Stimulated activated naive CD4-positive, alpha-beta T cell treated with Interleukin-2 at 50 U/mL for 16 hours (primary cell): ENCODE measurements at regions not wholly inside any gene's neighbourhood (a gene's known extent, or its start where the extent isn't known, plus 50 kb on each side); places are given as distances from the start of the nearest gene placed in this dataset.
A peak's percentile ranks its signal among the peaks of the same experiment; 100 is the strongest.
"Not testable (repeated sequence)": the region's sequence is repeated elsewhere in the genome, so short reads cannot be mapped to it uniquely, and the experiment has no call there.

ENCODE experiments used
- DNase-seq: peaks from one replicate; lab custom pipeline; 2025; lab: John Stamatoyannopoulos, UW

DNA sequence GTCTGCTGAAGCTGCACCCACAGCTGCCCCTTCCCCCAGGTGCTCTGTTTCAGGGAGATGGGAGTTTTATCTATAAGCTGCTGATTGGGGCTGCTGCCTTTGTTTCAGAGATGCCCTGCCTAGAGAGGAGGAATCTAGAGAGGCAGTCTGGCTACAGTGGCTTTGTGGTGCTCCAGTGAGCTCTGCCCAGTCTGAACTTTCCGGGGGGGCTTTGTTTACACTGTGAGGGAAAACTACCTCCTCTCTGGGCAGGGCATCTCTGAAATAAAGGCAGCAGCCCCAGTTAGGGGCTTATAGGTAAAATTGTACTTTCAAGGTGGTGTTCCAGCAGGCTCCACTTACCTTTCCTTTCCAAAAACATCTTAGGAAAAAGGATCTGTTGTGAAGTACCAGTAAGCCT, 242.2 kb downstream of the SPRY1 start:
- no peak for DNase-seq

DNA sequence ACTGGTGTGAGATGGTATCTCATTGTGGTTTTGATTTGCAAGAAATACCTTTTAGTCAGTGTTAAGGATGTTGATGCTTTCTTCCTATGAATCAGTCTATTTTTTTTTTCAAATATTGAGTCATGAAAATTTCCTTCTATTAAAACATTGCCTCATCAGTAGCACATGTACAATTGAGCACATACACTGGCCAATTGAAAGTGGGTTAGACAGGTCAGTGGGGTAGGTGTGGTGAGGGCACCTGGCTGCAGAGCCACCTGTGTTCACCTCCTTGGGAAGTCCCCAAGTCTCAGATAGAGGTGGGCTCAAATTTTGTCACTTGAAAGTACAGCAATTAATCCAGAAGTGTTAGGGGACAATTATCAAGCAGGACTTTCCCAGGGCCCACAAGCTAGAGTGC, 243.7 kb downstream of the SPRY1 start:
- DNase-seq = no peak

DNA sequence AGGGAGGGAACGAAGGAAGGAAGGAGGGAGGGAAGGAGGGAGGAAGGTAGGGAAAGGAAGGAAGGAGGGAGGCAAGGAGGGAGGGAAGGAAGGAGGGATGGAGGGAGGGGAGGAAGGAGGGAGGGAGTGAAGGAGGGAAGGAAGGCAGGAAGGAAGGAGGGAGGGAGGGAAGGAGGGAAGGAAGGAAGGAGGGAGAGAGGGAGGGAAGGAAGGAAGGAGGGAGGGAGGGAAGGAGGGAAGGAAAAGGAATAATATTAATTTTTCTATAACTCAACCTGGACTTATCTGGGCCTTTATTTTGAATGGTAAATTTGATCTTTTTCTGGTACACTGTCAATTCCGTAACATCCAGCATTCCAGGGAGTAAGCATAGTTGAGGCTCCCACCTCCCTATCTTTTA, 244.2 kb downstream of the SPRY1 start:
- no peak for DNase-seq

DNA sequence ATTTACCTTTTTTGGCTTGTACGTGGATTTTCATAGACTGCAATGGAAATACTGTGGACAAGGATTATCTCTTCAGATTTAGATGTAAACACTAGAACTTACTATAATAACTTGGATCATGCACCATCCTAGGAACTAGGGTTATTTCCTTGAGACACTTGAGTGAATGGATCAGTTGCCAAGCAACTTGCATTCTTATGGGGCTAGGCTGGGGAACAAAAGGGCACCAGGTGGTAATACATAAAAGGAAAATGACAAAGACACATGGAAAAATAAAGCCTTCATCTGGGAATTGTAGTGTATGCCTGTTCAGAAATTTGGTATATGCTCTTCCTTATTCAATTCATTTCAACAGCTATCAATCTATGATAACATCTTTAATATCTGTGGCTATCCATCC, 247.1 kb downstream of the SPRY1 start:
- DNase-seq = no peak

DNA sequence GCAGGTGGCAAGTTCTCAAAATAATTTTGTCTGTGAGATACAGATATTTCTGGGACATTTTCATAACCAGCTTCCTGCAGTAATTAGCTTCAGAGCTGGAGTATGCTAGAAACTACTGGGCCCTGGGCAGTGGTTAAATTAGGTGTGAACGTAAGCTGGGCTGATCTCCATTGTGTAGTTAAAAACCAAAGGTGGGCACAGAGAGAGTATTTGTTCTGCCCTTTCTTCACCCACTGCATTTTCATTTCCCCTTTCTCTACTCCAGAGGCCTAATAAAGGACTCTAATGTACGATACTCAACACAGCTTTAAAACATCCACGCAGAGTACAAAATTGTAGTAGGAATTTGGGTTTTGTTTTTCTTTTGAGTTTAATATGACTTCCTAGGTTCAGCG, 252.7 kb downstream of the SPRY1 start:
- no peak for DNase-seq

DNA sequence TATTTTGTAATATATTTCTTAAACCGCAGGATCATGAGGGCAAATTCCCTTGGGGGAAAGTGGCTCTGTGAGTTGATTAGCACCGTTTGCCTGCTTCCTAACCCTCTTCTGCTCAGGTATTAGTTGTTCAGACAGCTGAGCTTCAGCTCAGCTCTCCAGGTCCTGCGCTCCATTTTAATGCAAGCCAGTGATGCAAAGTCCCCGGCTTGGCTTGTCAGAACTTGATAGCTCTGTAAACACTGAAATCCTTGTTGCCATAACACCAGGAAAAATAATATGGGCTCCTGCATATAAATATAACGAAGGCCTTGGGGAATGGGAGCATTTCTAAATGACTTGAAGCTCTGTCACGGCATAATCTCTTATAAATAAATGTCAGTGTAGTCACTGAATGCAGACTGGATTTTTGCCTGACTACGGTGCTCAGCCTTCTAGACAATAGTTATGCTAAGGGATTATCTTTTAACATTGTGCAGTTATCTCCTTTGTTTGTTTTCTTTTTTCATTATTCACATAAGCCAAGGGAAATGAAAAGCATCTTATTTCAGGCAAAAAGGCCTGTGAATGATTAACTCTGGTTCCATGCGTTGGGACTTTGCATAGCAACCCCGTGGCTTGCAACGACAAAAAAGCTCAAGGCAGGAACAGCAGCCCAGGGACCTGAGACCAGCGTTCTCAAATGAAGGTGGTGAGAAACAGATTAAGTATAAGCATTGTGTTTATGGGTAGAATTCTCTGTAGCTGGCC, 253.2 kb downstream of the SPRY1 start:
- no peak for DNase-seq

DNA sequence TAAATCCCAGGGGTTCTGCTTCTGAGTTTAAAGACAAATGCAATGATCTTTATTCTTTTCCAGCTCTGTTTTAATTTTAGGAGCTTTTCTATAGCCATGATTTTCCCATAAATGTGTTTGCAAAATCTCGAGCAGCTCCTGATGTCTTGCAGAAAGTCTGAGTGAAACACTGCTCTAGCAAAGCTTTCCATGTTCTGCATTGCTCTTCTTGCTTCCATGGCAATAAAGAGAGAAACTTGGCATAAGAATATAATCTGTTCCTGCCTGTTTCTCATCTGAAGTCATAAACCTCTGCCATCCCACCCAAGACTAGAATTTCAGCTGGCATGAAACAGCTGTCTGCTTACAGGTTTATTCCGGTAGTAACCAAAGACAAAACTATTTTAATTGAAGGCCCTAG, 254.5 kb downstream of the SPRY1 start:
- no peak for DNase-seq

DNA sequence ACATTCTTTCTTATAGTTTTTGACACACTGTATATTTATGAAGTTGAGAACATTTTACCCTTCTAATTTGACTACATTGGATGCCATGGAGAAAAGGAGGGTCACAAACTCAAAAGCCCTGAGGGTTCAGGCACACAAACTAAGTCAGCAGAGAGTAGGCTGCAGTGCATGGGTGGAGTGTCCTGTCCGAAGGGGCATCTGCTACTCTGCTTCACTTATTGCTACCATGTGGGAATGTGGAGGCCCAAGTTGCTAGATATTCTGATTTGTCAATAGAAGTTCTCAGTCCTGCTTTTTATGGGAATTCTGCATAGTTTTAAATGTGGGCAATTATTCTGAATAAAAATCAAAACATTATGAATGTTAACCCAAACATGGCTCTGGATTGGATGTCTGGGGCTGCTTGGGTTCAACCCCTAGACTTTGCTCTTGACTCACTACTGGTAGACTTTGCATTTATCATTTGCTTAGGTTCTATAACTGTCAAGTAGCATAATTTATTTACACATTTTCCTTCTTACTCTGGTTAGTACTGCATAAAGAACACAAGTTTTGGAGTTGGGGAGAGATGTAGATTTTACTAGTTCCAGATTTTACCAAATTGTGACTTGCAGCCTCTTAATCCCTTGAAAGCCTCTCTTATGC, 255.1 kb downstream of the SPRY1 start:
- DNase-seq = no peak

DNA sequence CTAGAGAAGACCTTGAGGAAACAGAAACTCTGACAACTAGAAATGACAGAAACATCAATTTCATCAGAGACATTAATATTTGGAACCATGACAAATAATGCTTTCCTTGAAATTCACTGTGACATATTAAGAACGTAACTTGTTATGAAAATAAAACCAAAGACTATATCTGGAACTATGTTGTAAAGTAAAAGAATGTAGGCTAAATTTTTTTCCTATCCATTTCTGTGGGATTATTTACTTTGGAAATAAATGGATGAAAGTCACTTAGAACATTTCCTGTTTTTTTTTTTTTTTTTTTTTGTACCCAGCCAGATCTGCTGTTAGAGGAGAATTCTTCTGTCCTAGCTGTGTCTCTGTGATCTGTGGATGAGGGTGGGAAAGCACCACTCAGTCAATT, 255.9 kb downstream of the SPRY1 start:
- no peak for DNase-seq

DNA sequence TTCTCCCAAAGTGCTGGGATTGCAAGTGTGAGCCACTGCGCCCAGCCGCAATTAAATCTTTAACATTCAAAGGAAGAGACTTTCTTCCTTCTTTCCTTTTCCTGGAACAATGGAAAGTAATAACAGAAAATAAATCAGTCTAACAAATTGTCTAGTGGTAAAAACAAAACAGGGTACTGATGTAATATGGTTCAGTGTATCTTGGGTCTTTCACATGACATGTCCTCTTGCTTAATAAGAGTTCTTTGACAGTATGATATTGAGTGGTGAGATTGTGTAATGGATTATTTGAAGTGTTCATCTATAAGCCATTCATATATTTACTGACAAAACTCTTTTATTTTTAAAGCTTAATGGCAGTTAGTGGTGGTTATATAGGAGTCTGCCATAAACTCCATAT, 256.6 kb downstream of the SPRY1 start:
- DNase-seq = no peak

DNA sequence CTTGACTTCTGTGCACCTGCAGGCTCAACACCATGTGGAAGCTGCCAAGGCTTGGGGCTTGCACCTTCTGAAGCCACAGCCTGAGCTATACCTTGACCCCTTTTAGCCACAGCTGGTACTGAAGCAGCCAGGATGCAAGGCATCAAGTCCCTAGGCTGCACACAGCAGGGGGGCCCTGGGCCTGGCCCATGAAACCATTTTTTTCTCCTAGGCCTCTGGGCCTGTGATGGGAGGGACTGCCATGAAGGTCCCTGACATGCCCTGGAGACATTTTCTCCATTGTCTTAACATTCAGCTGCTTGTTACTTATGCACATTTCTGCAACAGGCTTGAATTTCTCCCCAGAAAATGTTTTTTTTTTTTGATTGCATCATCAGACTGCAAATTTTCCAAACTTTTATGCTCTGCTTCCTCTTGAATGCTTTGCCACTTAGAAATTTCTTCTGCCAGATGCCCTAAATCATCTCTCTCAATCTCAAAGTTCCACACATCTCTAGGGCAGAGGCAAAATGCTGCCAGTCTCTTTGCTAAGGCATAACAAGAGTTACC, 260.2 kb downstream of the SPRY1 start:
- not testable (repeated sequence) for DNase-seq

DNA sequence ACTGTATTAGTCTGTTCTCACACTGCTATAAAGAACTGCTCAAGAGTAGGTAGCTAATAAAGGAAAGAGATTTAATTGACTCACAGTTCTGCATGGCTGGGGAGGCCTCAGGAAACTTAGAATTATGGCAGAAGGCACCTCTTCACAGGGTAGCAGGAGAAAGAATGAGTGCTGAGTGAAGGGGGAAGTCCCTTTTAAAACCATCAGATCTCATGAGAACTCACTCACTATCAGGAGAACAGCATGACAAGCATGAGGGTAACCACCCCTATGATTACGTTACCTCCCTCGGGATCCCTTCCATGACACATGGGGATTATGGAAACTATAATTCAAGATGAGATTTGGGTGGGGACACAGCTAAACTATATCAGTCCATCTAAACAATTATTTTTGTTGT, 261.0 kb downstream of the SPRY1 start:
- peak; percentile 0 for DNase-seq

DNA sequence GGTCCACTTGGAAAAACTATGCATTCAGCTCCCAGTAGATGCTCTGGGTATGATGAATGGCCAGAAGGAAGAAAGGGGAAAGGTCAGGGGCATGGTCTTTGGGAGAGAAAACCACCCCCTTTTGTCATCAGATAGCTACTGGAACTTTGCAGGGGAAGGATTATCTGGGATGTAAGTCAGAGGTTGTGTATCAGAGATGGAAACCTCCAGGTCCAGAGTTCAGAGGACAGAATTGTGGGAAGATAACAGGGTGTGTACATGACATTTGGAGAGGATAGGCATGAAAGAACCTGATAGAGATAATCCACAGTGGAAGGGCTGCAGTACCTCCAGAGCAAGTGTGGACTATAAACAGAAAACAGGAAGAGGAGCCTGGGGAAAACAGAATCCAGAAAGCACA, 262.7 kb downstream of the SPRY1 start:
- no peak for DNase-seq

DNA sequence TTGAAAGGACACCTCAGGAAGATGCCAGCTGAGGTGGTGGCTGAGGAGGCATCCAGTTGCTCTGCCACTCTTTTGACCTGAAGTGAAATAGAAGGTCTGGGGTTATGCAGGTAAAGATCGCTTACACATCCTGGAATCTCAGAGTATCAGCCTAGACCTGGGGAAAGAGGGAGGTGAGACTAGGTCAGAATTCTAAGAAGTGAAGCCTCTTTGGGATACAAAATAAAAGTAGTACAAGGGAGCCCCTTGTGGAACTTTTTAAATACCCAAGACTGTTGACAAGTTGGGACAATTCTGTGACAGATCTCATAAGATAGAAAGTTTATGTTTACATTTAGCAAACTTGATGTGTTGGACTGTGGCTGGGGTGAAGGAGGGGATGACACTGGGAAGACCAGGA, 263.1 kb downstream of the SPRY1 start:
- no peak for DNase-seq

DNA sequence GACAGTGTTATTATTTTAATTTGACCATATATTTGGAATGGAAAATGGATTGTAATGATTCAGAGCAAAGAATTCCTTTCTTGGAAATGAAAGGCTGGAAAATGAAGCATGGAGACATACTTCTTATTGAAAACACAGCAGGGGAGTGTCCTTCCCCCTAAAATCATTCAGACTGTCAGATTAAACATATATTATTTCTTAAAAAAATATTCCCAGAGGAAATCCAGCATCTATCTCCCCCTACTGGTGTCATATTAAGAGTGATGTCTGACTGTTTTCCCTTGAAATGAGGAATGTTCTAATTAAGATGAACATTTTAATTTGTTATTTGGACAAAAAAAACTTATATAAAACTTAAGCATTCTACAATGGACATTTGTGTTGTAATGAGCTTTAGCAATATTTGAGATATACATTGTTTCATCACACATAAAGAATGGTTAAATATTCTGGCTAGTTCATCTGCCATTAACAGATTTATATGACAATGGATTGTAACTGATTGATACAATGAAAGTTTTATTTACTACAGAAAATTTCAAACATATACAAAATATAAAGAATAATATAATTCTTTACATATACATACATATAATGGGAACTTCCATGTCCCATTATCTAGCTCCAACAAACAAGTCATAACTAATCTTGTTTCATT, 264.6 kb downstream of the SPRY1 start:
- no peak for DNase-seq

DNA sequence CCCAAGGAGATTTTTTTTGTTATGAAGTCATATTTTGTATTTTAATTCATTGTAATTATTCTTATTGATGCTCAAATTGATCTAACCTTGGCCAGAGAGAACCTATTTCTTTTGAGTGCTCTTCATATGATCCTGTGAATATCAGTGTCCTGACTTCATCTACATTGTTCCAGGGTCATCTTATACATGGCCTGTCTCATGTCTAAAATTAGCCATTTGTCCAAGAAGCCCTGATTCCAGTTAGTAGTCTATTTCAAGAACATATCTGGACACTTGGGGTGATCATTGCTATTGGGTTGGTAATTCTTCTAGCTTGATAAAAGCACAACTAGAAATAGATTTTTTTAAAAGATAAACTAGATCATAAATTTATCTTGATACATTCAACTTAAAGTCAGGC, 266.2 kb downstream of the SPRY1 start:
- no peak for DNase-seq

DNA sequence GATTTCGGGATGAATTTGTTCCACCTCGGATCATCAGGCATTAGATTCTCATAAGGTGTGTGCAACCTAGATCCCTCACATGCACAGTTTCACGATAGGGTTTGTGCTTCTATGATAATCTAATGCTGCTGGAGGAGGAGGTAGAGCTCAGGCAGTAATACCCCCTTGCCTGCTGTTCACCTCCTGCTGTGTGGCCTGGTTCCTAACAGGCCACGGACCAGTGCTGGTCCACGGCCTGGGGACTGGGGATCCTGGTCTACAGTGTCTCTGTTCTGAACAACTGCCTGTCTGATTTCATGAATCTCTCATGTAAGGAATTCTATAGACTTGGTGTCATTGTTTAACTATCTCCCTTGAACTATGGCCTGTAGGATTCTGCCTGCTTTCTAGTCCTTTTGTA, 269.9 kb downstream of the SPRY1 start:
- no peak for DNase-seq

DNA sequence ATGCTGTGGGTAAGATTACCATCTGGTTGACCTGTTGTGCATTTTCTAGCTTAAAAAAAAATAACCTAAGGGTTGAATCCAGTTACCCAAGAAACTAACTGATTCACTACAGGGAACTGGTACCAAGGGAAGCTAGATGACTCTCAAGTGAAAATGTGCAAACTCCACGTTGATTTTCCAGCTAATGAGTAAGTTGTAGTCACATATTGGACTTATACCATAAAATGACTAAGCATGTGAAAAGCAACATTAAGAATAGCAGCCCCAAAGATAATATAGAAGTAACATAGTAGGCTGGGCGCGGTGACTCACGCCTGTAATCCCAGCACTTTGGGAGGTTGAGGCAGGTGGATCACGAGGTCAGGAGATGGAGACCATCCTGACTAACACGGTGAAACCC, 270.9 kb downstream of the SPRY1 start:
- no peak for DNase-seq

DNA sequence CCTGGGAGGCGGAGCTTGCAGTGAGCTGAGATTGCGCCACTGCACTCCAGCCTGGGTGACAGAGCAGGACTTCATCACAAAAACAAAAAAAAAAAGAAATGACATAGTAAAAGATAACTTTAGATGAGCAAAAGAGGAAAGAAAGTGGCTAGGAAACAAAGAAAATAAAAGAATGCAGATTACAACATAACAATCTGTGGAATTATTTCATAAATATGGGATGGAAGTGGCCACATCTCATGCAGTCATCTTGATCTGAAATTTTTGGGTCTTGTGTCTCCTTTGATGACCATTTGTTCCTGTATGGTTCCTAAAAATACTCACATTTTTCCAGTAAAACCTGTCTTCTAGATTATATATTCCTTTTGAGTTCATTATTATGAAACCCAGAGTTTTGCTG, 271.4 kb downstream of the SPRY1 start:
- DNase-seq = no peak

DNA sequence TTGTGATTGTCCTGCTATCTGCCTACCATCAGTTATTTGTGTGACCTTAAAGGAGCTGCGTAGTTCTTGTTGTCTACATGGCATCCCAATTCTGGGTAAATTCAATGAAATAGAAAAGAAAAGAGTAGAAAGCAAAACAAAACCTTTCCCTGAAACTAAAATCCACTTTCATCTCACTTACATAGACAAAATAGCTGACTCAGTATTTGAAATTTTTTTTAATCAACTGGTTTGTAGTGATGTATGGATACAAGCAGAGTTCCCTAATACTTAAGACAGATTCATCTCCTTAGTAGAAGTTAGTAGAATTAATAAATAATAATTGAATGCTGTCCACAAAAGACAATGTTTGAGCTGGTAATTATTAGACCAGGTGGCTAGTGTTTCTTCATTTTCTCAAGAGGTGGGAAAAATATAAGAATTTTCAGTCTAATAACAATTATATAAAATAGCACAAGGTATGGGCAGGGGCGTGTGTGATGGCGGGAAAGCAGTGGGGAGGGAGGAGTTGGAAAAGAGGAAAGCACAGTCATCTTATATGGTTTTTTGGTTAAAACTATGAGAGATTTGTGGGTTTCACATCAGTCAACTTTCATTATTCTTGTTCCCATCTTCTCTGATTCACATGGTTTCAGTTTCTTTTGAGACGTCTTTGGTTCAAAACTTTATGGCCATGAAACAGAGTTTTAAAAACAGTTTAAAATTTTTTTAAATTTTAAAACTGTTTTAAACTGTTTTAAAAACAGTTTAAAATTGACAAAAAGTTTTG, 275.2 kb downstream of the SPRY1 start:
- DNase-seq = peak; percentile 20

DNA sequence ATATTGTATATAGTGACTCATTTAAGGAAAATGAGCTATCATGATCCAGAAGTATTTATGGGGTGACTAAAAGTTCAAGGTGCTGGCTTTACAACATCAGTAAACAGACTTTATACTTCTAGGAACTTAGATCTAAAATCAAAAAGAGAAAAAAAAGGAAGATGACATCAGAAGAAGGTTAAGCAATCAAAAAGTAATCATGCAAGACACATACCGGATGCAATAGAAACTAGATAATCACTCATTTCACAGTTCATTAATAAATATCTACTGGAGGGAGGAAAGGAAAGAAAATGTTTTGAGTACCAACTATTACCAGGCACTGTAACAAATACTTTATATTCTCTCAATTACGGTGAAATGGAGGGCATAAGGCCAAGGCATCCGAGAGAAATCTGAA, 276.4 kb downstream of the SPRY1 start:
- DNase-seq = no peak

DNA sequence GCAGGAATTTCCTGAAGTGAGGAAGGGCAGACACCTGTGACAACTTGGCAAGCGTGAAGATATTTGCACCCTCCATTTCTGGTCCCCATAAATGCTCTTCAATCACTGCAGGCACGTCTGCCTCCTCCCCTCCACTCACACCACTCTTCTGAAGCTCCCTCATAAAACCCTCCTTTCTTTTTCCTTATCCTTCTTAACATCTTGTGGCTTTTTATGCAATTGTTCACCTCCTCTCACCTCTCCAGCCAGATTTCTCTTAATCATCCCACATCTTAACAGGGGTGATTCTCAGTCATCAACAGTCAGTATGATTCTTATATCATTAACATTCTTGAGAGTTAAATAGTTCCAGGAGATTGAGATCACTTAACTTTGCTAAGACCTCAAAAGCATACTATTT, 277.4 kb downstream of the SPRY1 start:
- no peak for DNase-seq
